Body of pancreas (tissue), 4 donors: ENCODE measurements at regions not wholly inside any gene's neighbourhood (a gene's known extent, or its start where the extent isn't known, plus 50 kb on each side); places are given as distances from the start of the nearest gene placed in this dataset.

Source experiments
- ATAC-seq: fragments of 150-250 bp; one replicate; pipeline ENCODE4 v1.9.1; 2016
- DNase-seq, 4 donors: peaks; one replicate each; pipeline ENCODE4 v3.0.0-alpha.2; 2019
- H3K27ac ChIP-seq, 4 donors: fragments of 200-600 bp; sonication (generic); 1 replicate in 3 of 4; 2 replicates in 1 of 4; pipeline versions ENCODE4 v1.5.1 to v1.6.1; 2016 to 2019; ENCODE audit warnings: mild to moderate bottlenecking in 1 of 4, mixed read lengths in 1 of 4, moderate library complexity in 1 of 4
- H3K27me3 ChIP-seq, 2 donors: fragments of 200-600 bp; sonication (generic); one replicate each; pipeline ENCODE4 v1.6.0; 2016; ENCODE audit warnings: mild to moderate bottlenecking in 1 of 2
- H3K36me3 ChIP-seq, 2 donors: fragments of 200-600 bp; sonication (generic); replicated peaks in 1 of 2; 2 replicates each; pipeline ENCODE4 v1.5.1; 2016; ENCODE audit warnings: low read depth in 2 of 2; ENCODE audit not compliant: insufficient read depth in 1 of 2
- H3K4me1 ChIP-seq: fragments of 200-600 bp; sonication (generic); one replicate; pipeline ENCODE4 v1.6.0; 2016
- H3K4me3 ChIP-seq, 2 donors: fragments of 200-600 bp; sonication (generic); 1 replicate in 1 of 2; 2 replicates in 1 of 2; pipeline ENCODE4 v1.5.1; 2016 to 2019
- H3K9me3 ChIP-seq, 3 donors: fragments of 200-600 bp; sonication (generic); 1 replicate in 2 of 3; 2 replicates in 1 of 3; pipeline ENCODE4 v1.5.1; 2016
- POLR2A ChIP-seq, 3 donors: fragments of 450-650 bp; IDR thresholded peaks; one replicate each; pipeline ENCODE4 v1.6.1; 2016; ENCODE audit warnings: antibody characterized with exemption in 3 of 3, mild to moderate bottlenecking in 2 of 3
- WGBS, 2 donors: methylation state at CpG; one replicate each; pipeline ENCODE4 v1.1.5; 2017; 5-methylcytosine and 5-hydroxymethylcytosine counted together
- intact Hi-C: fragments of 100-400 bp; cut with DNase I; formaldehyde crosslinking; loops from one replicate; pipeline ENCODE4 v1.15.1; 2023
- TF ChIP-seq, protein P1 (sequence below), 7 experiments: fragments of 450-650 bp in 4 of 7; fragments of 200-600 bp in 3 of 7; sonication (generic) in 3 of 7; IDR thresholded peaks; one replicate each; pipeline ENCODE4 v1.5.1; 2016 to 2019; ENCODE audit warnings: antibody characterized with exemption in 7 of 7

DNA sequence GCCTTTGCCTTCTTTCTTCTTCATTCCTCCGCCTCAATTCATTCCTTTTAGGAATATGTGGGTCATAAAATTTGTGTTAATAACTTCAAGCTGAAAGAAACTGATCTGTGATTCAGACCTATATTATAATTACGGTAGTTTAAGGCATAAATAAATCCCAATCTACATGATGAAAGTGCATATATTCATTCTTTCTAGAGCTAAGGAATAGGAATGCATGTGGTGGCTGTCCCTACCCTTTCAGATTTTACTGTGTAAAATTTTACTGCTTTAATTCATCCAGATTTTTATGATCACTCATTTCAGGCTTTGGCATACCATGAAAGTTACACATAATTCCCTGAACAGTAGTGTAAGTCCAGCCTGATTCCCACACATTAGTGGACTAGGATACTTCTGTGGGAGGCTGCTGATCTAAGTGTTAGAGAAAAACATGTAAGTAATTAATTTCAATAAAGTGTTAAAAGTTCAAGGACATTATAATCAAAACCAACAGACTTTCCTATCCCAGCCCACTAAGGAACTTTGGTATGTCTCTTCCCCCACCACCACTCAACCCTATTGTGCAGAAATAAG lies 83.1 kb downstream of the HINT1 start:
- intact Hi-C loops = no loop called here
- DNase-seq (no peak), ATAC-seq (no peak)
- no peaks in the 10 kb centered on the region for H3K9me3 ChIP-seq
- H3K27ac ChIP-seq = no peak overlapping the region
- no peaks in the 10 kb centered on the region for H3K27me3 ChIP-seq
- H3K4me1 ChIP-seq = no peaks in the 10 kb centered on the region
- TF ChIP-seq, protein P1, sequence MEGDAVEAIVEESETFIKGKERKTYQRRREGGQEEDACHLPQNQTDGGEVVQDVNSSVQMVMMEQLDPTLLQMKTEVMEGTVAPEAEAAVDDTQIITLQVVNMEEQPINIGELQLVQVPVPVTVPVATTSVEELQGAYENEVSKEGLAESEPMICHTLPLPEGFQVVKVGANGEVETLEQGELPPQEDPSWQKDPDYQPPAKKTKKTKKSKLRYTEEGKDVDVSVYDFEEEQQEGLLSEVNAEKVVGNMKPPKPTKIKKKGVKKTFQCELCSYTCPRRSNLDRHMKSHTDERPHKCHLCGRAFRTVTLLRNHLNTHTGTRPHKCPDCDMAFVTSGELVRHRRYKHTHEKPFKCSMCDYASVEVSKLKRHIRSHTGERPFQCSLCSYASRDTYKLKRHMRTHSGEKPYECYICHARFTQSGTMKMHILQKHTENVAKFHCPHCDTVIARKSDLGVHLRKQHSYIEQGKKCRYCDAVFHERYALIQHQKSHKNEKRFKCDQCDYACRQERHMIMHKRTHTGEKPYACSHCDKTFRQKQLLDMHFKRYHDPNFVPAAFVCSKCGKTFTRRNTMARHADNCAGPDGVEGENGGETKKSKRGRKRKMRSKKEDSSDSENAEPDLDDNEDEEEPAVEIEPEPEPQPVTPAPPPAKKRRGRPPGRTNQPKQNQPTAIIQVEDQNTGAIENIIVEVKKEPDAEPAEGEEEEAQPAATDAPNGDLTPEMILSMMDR (IDR thresholded peaks at IDR 0.05) = no peak
- TF ChIP-seq POLR2A (IDR thresholded peaks at IDR 0.05) = no peak
- H3K36me3 ChIP-seq = no peaks in the 10 kb centered on the region
- 46 to 54% methylated on average over 2 of the region's 2 CpGs for WGBS, 2 donors
- H3K4me3 ChIP-seq = no peak overlapping the region

DNA sequence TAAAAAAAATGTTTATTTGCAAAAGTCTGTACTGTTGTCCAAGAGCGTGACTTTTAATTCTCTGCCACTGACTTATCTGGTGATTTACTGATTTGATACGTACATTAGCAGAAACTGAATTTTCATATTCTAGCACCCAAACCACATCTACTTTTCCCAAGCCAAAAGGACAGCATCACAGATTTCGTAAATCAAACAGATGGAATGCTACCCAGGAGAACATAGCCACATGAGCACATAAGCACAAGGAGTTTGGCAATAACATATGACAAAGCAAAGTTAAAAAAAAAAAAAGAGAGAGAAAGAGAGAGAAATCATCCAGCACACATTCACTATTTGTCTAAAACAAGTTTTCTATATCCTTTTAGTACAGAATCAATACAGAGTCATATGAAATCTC lies 83.7 kb downstream of the HINT1 start:
- 53 to 64% methylated on average over 3 of the region's 3 CpGs for WGBS, 2 donors
- Histone ChIP-seq H3K4me1 (no peaks in the 10 kb centered on the region), H3K27me3 (no peaks in the 10 kb centered on the region), H3K4me3 (no peak overlapping the region), H3K27ac (no peak overlapping the region), H3K36me3 (no peaks in the 10 kb centered on the region), H3K9me3 (no peaks in the 10 kb centered on the region)
- DNase-seq (no peak), ATAC-seq (no peak)
- intact Hi-C loops = no loop called here
- no peak for TF ChIP-seq POLR2A (IDR thresholded peaks at IDR 0.05)
- TF ChIP-seq, protein P1 (IDR thresholded peaks at IDR 0.05) = no peak

DNA sequence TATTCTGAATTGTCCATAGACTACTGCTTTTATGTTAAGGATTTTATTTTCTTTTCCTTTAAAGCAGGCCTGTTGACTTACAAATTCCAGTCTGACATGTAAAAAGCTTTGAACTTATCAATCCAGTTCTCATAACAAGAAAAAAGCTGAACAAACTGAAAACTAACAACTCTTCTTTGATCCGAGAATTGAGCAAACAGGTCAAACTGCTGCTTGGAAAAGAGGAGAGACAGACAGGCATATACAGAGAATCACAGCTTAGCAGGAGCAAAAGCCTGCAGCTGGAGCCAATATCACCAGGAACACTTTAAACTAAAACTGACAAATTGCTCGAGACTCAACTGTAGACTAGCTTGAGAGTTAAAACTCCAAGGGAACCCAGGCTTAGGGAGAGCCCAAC lies 85.8 kb downstream of the HINT1 start:
- TF ChIP-seq, protein P1 (IDR thresholded peaks at IDR 0.05) = no peak
- TF ChIP-seq POLR2A (IDR thresholded peaks at IDR 0.05) = no peak
- DNase-seq = no peak
- no peak for ATAC-seq
- Histone ChIP-seq H3K4me3 (no peak overlapping the region), H3K9me3 (no peaks in the 10 kb centered on the region), H3K4me1 (no peaks in the 10 kb centered on the region), H3K36me3 (no peaks in the 10 kb centered on the region), H3K27ac (no peak overlapping the region), H3K27me3 (no peaks in the 10 kb centered on the region)
- 42 to 55% methylated on average over 2 of the region's 2 CpGs for WGBS, 2 donors
- intact Hi-C loops = no loop called here

DNA sequence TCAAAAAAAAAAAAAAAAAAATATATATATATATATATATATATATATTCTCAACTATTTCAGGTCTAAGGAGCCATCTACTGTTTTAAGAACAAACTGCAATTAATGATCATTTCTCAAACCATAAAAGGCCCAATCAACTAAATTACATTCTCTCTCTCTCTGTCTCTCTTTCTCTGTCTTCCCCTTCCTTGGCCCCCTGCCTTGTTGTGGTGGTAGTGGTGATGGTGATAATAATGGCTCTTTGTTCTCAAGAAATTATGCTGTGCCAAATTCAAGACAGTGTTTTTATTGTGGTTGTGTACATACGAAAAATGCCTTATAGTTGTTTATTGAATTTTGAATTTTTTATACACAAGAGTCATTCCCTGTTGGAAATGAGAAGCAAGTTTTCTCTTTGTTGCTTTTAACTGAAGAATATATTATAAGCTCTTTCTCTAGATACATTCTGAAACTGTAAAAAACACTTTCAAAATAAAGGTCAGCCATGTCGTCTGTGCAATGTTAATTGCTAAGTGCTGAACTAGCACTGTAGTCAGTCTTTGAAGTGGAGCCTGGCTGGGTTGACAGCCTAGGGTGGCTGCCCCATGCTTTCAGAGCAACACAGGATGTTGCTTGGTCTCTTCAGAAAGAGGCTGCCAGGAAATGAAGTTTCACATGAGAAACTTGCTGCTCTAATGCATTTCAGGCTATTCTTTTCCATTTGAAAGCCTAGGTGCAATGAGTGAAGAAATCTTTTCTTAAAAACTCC lies 96.0 kb downstream of the HINT1 start:
- TF ChIP-seq, protein P1 (IDR thresholded peaks at IDR 0.05) = no peak
- no peak for TF ChIP-seq POLR2A (IDR thresholded peaks at IDR 0.05)
- DNase-seq (no peak), ATAC-seq (no peak)
- Histone ChIP-seq H3K4me3 (no peak overlapping the region), H3K4me1 (no peaks in the 10 kb centered on the region), H3K27ac (no peak overlapping the region), H3K9me3 (no peaks in the 10 kb centered on the region), H3K27me3 (no peaks in the 10 kb centered on the region), H3K36me3 (no peaks in the 10 kb centered on the region)
- intact Hi-C loops = no loop called here
- 36 to 40% methylated on average over 2 of the region's 2 CpGs for WGBS, 2 donors

DNA sequence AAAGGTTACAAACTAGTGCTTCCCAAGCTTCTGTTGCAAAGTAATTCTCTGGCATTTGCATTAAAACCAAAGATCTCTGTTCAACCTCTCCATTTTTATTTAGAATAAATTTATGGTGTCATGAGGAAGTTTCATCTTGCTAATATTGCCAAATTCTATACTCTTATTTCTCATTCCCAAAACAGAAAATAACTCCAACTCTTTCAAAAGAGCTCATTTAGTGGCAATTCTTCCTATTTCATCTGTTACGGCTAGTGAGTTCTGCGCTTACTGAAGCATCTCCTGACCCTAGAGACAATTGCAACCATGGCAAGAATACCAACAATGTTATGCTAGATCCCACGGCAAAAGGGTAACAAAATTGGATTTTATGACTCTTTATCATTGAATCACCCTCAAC lies 97.0 kb downstream of the HINT1 start:
- 80 to 86% methylated on average over 3 of the region's 3 CpGs for WGBS, 2 donors
- H3K27me3 ChIP-seq = no peaks in the 10 kb centered on the region
- H3K36me3 ChIP-seq = no peaks in the 10 kb centered on the region
- DNase-seq = no peak
- H3K4me3 ChIP-seq = no peak overlapping the region
- TF ChIP-seq POLR2A (IDR thresholded peaks at IDR 0.05) = no peak
- TF ChIP-seq, protein P1 (IDR thresholded peaks at IDR 0.05) = no peak
- no peaks in the 10 kb centered on the region for H3K4me1 ChIP-seq
- intact Hi-C loops = no loop called here
- ATAC-seq = no peak
- H3K27ac ChIP-seq = no peak overlapping the region
- H3K9me3 ChIP-seq = no peaks in the 10 kb centered on the region
